Panc1 (cell line): ENCODE measurements at regions not wholly inside any gene's neighbourhood (a gene's known extent, or its start where the extent isn't known, plus 50 kb on each side); places are given as distances from the start of the nearest gene placed in this dataset.

ENCODE experiments used
- ATAC-seq: fragments of 200-7000 bp; cut with Tn5 transposase; 2 replicates; pipeline ENCODE4 v1.9.1; 2020; ENCODE audit warnings: mild to moderate bottlenecking, moderate library complexity
- BruUV-seq: library from RNA; stranded (reverse); fragments of 400-500 nt; replicated peaks from 2 replicates; lab custom pipeline; 2021; lab: Mats Ljungman, UMichigan
- CTCF ChIA-PET: fragments of 300-600 bp; sonication (Branson Sonifier 250); formaldehyde crosslinking; loops from one replicate; lab custom pipeline; 2022; ENCODE audit warnings: antibody characterized with exemption; lab: Charles Lee
- POLR2A ChIA-PET: fragments of 300-600 bp; sonication (Branson Sonifier 250); formaldehyde crosslinking; loops from one replicate; lab custom pipeline; 2022; ENCODE audit warnings: antibody characterized with exemption; lab: Charles Lee
- DNase-seq: peaks from one replicate; pipeline ENCODE4 v3.0.0-alpha.2; 2010; ENCODE audit warnings: low read depth, low spot score
- H3K27ac ChIP-seq: 2 replicates; pipeline ENCODE4 v1.5.1; 2011; ENCODE audit warnings: mild to moderate bottlenecking, low read length, inconsistent platforms
- H3K27me3 ChIP-seq: fragments of 200-500 bp; sonication (Bioruptor generic); 2 replicates; pipeline ENCODE4 v1.6.0; 2014; ENCODE audit warnings: low read length, inconsistent platforms; ENCODE audit not compliant: control insufficient read depth, insufficient read depth
- H3K36me3 ChIP-seq: fragments of 200-500 bp; sonication (Bioruptor generic); 2 replicates; pipeline ENCODE4 v1.5.1; 2014; ENCODE audit warnings: inconsistent platforms, mild to moderate bottlenecking, low read length, moderate library complexity; ENCODE audit not compliant: control insufficient read depth, insufficient read depth
- H3K4me1 ChIP-seq: 2 replicates; pipeline ENCODE4 v1.5.1; 2011; ENCODE audit warnings: inconsistent platforms, mild to moderate bottlenecking, low read length, moderate library complexity; ENCODE audit not compliant: control insufficient read depth, insufficient read depth
- H3K4me3 ChIP-seq, 2 experiments: 2 replicates each; pipeline ENCODE4 v1.5.1; 2011 to 2012; ENCODE audit warnings: low read depth in 2 of 2, low read length in 2 of 2, mild to moderate bottlenecking in 2 of 2, inconsistent platforms in 1 of 2, moderate library complexity in 1 of 2
- H3K9me3 ChIP-seq: fragments of 200-500 bp; sonication (Bioruptor generic); 2 replicates; pipeline ENCODE4 v1.5.1; 2014; ENCODE audit warnings: low read depth, mild to moderate bottlenecking, inconsistent platforms, low read length, moderate library complexity; ENCODE audit not compliant: control insufficient read depth, insufficient read depth
- CTCF ChIP-seq: fragments of 450-650 bp; IDR thresholded peaks from 2 replicates; pipeline ENCODE4 v1.5.1; 2017; ENCODE audit warnings: mild to moderate bottlenecking
- POLR2AphosphoS5 ChIP-seq: IDR thresholded peaks from 2 replicates; pipeline ENCODE4 v1.6.1; 2012; ENCODE audit warnings: mild to moderate bottlenecking, low read depth, low read length, moderate library complexity
- REST ChIP-seq, 2 experiments: IDR thresholded peaks; 2 replicates each; pipeline ENCODE4 v1.6.1; 2011 to 2012; ENCODE audit warnings: low read depth in 2 of 2, control low read depth in 1 of 2, low read length in 1 of 2, mild to moderate bottlenecking in 1 of 2, moderate library complexity in 1 of 2; ENCODE audit not compliant: insufficient read depth in 1 of 2
- SIN3A ChIP-seq: IDR thresholded peaks from 2 replicates; pipeline ENCODE4 v1.6.1; 2012; ENCODE audit warnings: low read depth, mild to moderate bottlenecking, low read length, moderate library complexity, borderline replicate concordance; ENCODE audit not compliant: insufficient read depth
- TCF7L2 ChIP-seq: IDR thresholded peaks from 2 replicates; pipeline ENCODE4 v1.6.1; 2011; ENCODE audit warnings: mild to moderate bottlenecking, low read depth, low read length, inconsistent platforms
- in situ Hi-C: cut with HindIII; loops from 2 replicates; pipeline ENCODE4 v1.10.0; 2016; ENCODE audit warnings: low sequenced_read_pairs, low pct_unique_long_range_greater_than_20kb
- intact Hi-C: fragments of 100-400 bp; cut with micrococcal nuclease; formaldehyde crosslinking; loops from one replicate; pipeline ENCODE4 v1.10.0; 2022; ENCODE audit not compliant: unreplicated experiment

GRCh38 chr2:181231151-181231550, 226.0 kb upstream of the ITGA4 start:
- no TSS peak for BruUV-seq
- DNase-seq (no peak), ATAC-seq (no peak)
- CTCF ChIA-PET, result no interaction called here
- Histone ChIP-seq H3K27me3 (no peaks in the 10 kb centered on the region), H3K4me3 (no peak overlapping the region), H3K36me3 (no peaks in the 10 kb centered on the region), H3K27ac (no peak overlapping the region), H3K4me1 (no peaks in the 10 kb centered on the region), H3K9me3 (no peaks in the 10 kb centered on the region)
- in situ Hi-C loops, result no loop called here
- intact Hi-C loops, result no loop called here
- POLR2A ChIA-PET, result no interaction called here
- TF ChIP-seq TCF7L2 (no peak), POLR2AphosphoS5 (no peak), CTCF (no peak), SIN3A (no peak), REST (IDR thresholded peaks at IDR 0.05; ENCODE audit: insufficient read depth in 1 of 2, low read depth in 2 of 2, low read length in 1 of 2) (no peak)

GRCh38 chr2:181231886-181232621, 225.1 kb upstream of the ITGA4 start:
- CTCF ChIA-PET, result no interaction called here
- TF ChIP-seq SIN3A, result no peak
- TF ChIP-seq TCF7L2, result no peak
- TF ChIP-seq POLR2AphosphoS5, result no peak
- no peak for TF ChIP-seq CTCF
- TF ChIP-seq REST (IDR thresholded peaks at IDR 0.05; ENCODE audit: insufficient read depth in 1 of 2, low read depth in 2 of 2, low read length in 1 of 2), result no peak
- H3K36me3 ChIP-seq, result no peaks in the 10 kb centered on the region
- no peaks in the 10 kb centered on the region for H3K9me3 ChIP-seq
- in situ Hi-C loops (no loop called here), intact Hi-C loops (no loop called here)
- no peaks in the 10 kb centered on the region for H3K27me3 ChIP-seq
- no peaks in the 10 kb centered on the region for H3K4me1 ChIP-seq
- no TSS peak for BruUV-seq
- DNase-seq, result no peak
- H3K4me3 ChIP-seq, result no peak overlapping the region
- POLR2A ChIA-PET, result no interaction called here
- H3K27ac ChIP-seq, result no peak overlapping the region
- no peak for ATAC-seq
